Activated gamma-delta T cell treated with anti-CD3 and anti-CD28 coated beads, Interleukin-2, amount 50 U/mL, for 16 hours (primary cell): ENCODE measurements at regions not wholly inside any gene's neighbourhood (a gene's known extent, or its start where the extent isn't known, plus 50 kb on each side); places are given as distances from the start of the nearest gene placed in this dataset.

Experiments used
- DNase-seq: peaks from one replicate; pipeline ENCODE4 v3.0.0-alpha.2; 2020; ENCODE audit warnings: low read depth

DNA sequence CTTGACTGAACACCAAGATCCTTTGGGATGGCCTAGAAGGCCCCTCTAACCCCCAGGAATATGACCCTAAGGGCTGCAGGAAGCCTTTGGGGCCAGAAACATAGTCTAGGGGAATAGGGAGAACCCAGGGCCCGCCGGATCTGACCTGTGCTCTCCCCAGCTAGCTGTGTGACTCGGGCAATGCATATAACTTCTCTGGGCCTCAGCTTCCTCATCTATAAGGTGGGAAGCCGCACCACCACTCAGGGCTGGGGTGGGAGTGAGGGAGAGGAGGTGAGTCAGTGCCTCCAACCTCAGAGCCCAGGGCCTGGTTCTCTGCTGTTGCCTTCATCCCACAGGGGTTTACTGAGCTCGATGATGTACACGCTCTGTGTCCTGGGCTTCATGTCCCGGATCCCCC, 434.4 kb downstream of the PTPRU start:
- no peak for DNase-seq

DNA sequence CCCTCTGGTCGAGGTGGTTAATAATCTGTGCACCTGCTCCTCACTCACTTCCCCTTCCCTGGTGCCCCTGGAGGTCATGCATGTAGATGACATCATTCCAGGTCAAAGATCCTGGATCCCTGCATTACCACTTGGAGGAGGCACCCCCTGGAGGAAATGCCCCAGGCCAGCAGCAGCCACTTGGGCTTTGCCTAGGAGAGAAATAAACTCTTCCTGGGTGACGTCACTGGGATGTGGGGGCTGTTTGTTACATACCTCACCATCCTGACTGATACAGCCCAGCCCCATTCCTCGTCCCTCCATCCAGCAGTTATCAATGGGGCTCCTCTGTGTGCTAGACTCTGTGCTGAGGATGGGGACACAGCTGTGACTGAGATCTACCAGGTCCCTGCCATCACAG, 433.6 kb downstream of the PTPRU start:
- DNase-seq = no peak

DNA sequence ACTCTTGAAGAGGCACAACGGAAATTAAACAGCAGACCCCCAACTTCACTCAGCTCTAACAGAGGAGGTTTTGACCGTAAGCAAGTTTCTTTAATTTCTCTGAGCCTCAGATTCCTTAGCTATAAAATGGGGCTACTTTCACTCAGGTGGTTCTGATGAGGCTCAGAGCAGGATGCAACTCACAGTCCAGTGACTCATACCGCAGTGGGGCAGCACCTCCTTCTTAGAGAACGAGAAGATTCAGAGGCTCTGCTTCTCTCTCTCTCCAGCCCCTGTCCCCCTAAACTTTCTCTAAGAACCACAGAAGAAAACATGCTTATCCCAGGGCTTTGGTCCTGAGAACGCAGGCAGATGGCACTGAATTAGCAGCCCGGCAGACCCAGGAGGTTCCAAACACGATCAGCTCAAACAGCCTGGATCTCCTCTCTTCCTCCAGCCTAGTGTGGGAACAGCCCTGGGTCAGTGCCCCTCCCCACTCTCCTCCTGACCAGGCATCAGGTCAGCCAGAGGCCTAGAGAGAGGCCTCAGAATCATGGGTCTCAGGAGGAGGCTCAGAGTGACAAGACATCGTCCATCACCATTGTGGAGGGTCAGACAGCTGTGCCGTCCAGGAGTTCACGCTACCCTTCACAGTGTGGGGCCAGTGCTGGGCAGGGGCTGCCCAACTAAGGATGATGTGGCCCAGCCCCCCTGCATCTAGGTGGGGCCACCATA, 433.0 kb downstream of the PTPRU start:
- no peak for DNase-seq

DNA sequence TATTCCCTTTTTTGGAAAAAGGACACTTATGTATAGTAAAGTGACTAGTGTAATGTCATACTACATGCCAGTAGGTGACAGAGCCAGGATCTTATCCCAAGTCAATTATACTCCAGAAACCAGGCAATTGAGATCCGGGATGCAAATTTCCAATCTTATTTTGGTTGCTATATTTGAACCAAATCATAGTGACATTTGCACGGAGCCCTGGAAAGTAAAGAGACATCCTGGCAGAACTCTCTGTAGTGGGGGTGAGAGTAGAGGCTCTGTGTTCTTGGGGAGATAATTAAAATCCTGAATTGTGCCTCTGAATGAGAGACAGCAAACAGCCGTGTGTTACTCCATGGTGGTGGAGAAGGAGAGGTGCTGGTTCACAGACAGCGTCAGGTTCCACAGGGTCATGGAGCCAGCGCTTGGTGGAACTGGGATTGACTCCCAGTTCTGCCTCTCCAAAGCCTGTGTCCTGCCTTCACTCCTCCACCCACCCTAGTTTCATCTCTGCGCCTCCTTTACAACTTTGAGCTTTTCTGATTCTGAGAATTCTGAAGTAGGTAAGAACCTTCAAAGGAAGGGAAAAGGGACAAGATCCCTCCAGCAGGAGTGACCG, 432.3 kb downstream of the PTPRU start:
- no peak for DNase-seq

- DNase-seq = no peak
Observed at GRCh38 chr1:29667951-29668350, 431.6 kb downstream of the PTPRU start.

- no peak for DNase-seq
Observed at GRCh38 chr1:29664711-29665110, 428.4 kb downstream of the PTPRU start.

- no peak for DNase-seq
Observed at GRCh38 chr1:29658688-29659087, 422.4 kb downstream of the PTPRU start.

- no peak for DNase-seq
Observed at GRCh38 chr1:29657816-29658215, 421.5 kb downstream of the PTPRU start.

GRCh38 chr1:29655945-29656850, 419.9 kb downstream of the PTPRU start:
- DNase-seq = no peak

GRCh38 chr1:29655145-29655544, 418.8 kb downstream of the PTPRU start:
- DNase-seq = no peak

- no peak for DNase-seq
Observed at GRCh38 chr1:29653886-29654450, 417.6 kb downstream of the PTPRU start.

GRCh38 chr1:29653034-29653810, 416.9 kb downstream of the PTPRU start:
- DNase-seq = no peak

DNA sequence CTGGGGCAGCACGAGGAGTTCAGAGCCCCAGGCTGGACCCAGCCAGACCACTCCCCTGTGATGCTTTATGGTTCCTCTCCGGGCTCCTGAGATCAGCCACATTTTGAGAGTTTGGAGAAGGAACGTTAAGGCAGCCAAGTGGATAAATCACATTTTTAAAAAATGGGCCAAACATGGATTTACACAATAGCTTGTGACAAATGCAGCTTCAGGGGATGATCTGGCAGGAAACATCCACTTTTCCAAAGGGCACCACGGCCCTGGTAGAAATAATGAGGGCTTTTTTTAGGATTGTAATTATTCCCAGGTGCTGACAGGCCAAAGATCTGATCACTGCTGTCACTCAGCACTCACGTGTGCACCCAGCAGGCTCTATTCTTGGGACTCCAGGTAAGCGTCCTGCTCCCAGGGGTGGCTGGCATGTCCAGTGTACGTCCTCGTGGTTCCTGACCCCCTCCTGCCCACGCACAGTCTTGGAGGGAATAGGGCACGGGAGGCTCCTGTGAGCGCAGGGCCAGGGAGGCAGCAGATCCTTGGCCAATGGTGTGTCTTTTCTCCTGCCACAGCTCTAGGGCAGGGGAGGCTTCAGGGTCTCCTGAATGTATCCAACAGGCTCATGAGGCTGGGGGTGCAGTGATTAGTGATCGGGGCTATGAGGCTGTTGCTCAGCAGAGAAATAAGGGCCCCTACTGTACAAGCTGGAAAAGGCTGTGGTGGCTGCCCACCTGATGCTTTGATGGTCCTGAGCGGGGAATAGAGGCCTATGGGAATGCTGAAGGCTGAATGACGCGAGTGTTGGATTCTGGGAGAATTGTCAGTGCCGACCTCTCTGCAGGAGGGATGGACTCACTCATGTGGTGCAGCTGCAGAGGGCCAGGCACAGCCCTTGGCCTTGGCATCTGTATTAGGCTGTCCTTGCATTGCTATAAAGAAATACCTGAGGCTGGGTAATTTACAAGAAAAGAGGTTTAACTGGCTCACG, 415.7 kb downstream of the PTPRU start:
- no peak for DNase-seq

DNA sequence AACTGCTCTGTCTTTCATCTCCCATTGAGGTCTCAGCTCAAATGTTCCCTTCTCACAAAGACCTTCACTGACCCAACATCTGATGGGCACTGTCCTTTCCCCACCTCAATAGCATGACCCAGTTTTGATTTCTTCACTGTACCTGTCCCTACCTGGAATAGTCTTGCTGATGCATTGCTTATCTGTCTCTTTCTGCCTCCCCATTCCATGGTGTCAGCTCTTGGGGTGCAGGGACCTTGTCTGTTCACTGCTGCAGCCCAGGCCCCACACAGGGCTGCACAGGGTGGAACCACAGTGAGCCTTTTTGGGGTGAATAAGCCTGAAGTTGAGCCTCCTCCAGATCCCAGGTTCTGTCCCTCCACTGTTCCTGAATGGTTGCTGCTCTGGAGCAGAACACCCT, 414.9 kb downstream of the PTPRU start:
- DNase-seq = no peak

DNA sequence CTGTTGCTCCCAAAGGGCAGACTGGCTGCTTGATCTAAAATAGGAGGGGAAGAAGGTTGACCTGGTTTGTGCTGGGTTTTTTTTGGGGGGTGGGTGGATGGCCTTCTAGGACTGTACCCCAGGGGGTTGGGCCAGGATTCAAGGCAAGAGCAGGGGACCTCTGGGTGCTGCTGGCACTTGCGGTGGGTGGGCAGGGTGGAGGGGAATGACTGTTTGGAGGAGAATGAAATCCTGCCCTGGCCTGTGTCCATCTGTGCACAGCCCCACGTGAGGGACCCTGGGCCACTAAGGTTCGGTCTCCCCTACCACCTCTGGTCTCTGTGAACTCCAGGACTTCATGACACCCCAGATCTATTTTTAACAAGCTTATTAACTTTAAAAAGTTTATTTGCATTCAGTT, 414.2 kb downstream of the PTPRU start:
- DNase-seq = no peak

DNA sequence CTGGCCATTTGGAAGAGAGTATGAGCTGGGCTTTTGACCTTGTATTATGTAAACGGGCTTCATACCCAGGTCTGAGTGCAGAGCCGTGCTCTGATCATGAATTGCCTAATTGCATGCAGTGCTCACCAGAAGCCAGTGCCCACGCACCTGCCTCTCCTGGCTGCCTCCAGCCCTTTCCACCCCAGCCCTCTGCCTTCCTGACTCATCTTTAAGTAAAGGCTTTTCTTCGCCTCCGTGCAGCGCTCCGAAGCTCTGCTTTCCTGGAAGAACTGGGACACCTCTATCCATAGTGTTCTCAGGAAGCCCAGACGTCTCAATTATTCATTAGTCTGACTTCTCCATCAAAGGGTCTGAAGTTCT, 413.7 kb downstream of the PTPRU start:
- no peak for DNase-seq

- no peak for DNase-seq
Observed at GRCh38 chr1:29649189-29650040, 413.1 kb downstream of the PTPRU start.

DNA sequence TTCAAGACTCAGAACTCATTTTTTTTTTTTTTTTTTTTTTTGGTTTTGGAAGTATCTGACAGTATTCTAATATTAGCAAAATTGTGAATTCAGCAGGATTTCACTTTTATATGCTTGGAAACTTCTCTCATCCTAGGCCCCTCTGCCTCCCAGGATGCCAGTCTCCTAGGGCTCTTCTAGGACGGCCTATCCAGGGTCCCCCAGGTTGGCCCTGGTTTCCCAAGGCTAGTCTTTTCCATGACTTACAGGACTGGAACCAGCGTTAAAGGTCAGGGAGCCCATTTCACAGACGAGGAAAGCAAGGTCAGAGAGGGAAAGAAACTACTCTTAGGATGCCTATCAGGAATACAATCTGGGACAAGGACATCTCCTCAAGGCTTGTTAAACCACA, 412.5 kb downstream of the PTPRU start:
- no peak for DNase-seq

DNA sequence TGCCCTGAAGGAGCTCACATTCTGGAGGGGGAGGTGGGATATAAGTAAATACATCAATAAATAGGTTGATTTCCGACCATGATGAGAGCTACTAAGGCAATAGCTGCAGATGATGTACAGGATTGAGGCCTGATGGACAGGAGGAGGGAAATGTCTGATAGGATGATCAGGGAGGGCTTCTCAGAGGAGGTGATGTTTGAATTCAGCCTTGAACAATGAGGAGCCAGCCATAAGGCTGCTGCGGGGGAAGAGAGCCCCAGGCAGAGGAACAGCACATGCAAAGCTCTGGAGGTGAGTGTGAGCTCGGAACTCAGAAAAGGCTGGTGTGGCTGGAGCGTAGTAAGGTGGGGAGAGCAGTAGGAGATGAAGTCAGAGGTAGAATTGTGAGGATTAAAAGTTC, 411.7 kb downstream of the PTPRU start:
- DNase-seq = no peak

GRCh38 chr1:29647581-29647980, 411.3 kb downstream of the PTPRU start:
- no peak for DNase-seq
